ENCODE measurements at regions not wholly inside any gene's neighbourhood (a gene's known extent, or its start where the extent isn't known, plus 50 kb on each side); places are given as distances from the start of the nearest gene placed in this dataset.

DNA sequence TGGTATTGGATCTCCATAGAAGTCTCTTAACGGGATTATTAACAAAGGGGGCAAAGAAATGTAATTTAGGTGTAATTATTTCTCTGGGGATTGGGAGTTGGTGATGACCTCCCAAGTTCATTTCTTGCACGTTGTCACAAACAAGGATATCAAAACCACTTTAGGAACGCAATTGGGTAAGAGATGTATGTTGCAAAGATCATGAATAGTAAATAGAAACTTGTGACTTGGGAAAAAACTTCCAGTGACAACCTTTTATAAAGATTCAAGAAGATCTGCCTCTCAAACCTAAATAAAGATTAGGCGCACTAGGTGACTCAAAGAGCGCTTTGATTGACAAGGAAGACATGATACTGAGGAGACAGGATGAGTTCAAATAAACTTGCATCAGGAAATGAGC is 127.8 kb upstream of the TRIB2 start:
- Histone ChIP-seq H3K9me3 (replicated peaks; ENCODE audit: control insufficient read depth, insufficient read depth, low read length) (no peaks in the 10 kb centered on the region), H4K20me1 (replicated peaks; ENCODE audit: control insufficient read depth, extremely low read depth, insufficient read depth, low read length) (no peaks in the 10 kb centered on the region), H3K9ac (replicated peaks; ENCODE audit: extremely low read depth, insufficient read depth, low read length) (no peak overlapping the region), H3K4me2 (ENCODE audit: insufficient read depth, low read length) (no peak overlapping the region), H3K79me2 (ENCODE audit: control insufficient read depth, insufficient read depth, low read length) (no peaks in the 10 kb centered on the region), H3K9me1 (replicated peaks; ENCODE audit: control insufficient read depth, extremely low read depth, insufficient read depth, low read length) (no peaks in the 10 kb centered on the region), H3K27ac (ENCODE audit: insufficient read depth, low read depth, low read length) (no peak overlapping the region), H2AFZ (ENCODE audit: low read depth, low read length) (no peak overlapping the region), H3K4me1 (ENCODE audit: control insufficient read depth, extremely low read depth, insufficient read depth, low read length) (no peaks in the 10 kb centered on the region), H3K4me3 (replicated peaks in 1 of 3; ENCODE audit: insufficient read depth in 1 of 3, low read depth in 1 of 3, low read length in 3 of 3) (no peak overlapping the region), H3K27me3 (ENCODE audit: control insufficient read depth in 2 of 2, insufficient read depth in 2 of 2, low read length in 2 of 2) (no peaks in the 10 kb centered on the region), H3K36me3 (ENCODE audit: control insufficient read depth in 2 of 2, extremely low read depth in 1 of 2, insufficient read depth in 2 of 2, low read length in 2 of 2) (no peaks in the 10 kb centered on the region)
- CTCF ChIA-PET: interaction anchor here (1.0 kb wide), 1 partner anchor 112 kb away, joined by 3 read pairs; no protein-coding TSS in a partner anchor
- no TSS peak for BruUV-seq (replicated peaks)
- dilution Hi-C loops (cut with MboI; ENCODE audit: extremely low pct_ligation_motif_present, low sequenced_read_pairs) (no loop called here), intact Hi-C loops (cut with micrococcal nuclease) (no loop called here)
- TF ChIP-seq POLR2A (IDR thresholded peaks at IDR 0.05; ENCODE audit: low read depth, low read length) (no peak), JUN (IDR thresholded peaks at IDR 0.05; ENCODE audit: borderline replicate concordance, insufficient read depth, insufficient read length, low read depth) (no peak), MYC (IDR thresholded peaks at IDR 0.05; ENCODE audit: low read depth, low read length) (no peak), EZH2 (IDR thresholded peaks at IDR 0.05; ENCODE audit: borderline replicate concordance, low read depth, low read length, severe bottlenecking) (no peak), FOS (IDR thresholded peaks at IDR 0.05; ENCODE audit: borderline replicate concordance, insufficient read depth, low read length) (no peak), GATA2 (IDR thresholded peaks at IDR 0.05; ENCODE audit: insufficient read depth, insufficient read length, low read depth, low read length) (no peak), POLR2AphosphoS5 (IDR thresholded peaks at IDR 0.05; ENCODE audit: insufficient read depth, low read depth, low read length) (no peak)
- TF ChIP-seq, protein P1, sequence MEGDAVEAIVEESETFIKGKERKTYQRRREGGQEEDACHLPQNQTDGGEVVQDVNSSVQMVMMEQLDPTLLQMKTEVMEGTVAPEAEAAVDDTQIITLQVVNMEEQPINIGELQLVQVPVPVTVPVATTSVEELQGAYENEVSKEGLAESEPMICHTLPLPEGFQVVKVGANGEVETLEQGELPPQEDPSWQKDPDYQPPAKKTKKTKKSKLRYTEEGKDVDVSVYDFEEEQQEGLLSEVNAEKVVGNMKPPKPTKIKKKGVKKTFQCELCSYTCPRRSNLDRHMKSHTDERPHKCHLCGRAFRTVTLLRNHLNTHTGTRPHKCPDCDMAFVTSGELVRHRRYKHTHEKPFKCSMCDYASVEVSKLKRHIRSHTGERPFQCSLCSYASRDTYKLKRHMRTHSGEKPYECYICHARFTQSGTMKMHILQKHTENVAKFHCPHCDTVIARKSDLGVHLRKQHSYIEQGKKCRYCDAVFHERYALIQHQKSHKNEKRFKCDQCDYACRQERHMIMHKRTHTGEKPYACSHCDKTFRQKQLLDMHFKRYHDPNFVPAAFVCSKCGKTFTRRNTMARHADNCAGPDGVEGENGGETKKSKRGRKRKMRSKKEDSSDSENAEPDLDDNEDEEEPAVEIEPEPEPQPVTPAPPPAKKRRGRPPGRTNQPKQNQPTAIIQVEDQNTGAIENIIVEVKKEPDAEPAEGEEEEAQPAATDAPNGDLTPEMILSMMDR (IDR thresholded peaks at IDR 0.05; ENCODE audit: extremely low read depth in 1 of 2, insufficient read depth in 1 of 2, low read depth in 1 of 2, low read length in 2 of 2): no peak
- TF ChIP-seq, protein P2, sequence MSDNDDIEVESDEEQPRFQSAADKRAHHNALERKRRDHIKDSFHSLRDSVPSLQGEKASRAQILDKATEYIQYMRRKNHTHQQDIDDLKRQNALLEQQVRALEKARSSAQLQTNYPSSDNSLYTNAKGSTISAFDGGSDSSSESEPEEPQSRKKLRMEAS (IDR thresholded peaks at IDR 0.05; ENCODE audit: insufficient read depth, insufficient read length): no peak
- no peak for DNase-seq (ENCODE audit: low read depth, low spot score)
- POLR2A ChIA-PET: no interaction called here
- no peak for FAIRE-seq

Data from endothelial cell of umbilical vein (primary cell).